Suprapubic skin (tissue), 4 donors: ENCODE measurements at regions not wholly inside any gene's neighbourhood (a gene's known extent, or its start where the extent isn't known, plus 50 kb on each side); places are given as distances from the start of the nearest gene placed in this dataset.
"Not testable (repeated sequence)": the region's sequence is repeated elsewhere in the genome, so short reads cannot be mapped to it uniquely, and the experiment has no call there.

Experiments used
- DNase-seq, 2 donors: peaks; one replicate each; pipeline ENCODE4 v3.0.0-alpha.2; 2019; ENCODE audit warnings: low spot score in 2 of 2
- H3K27ac ChIP-seq: fragments of 200-600 bp; sonication (generic); one replicate; pipeline ENCODE4 v1.5.1; 2019
- H3K27me3 ChIP-seq: fragments of 200-600 bp; sonication (generic); one replicate; pipeline ENCODE4 v1.5.1; 2019
- H3K36me3 ChIP-seq: fragments of 200-600 bp; sonication (generic); one replicate; pipeline ENCODE4 v1.5.1; 2019
- H3K4me1 ChIP-seq: fragments of 200-600 bp; sonication (generic); one replicate; pipeline ENCODE4 v1.5.1; 2019
- H3K4me3 ChIP-seq: fragments of 200-600 bp; sonication (generic); one replicate; pipeline ENCODE4 v1.5.1; 2019; ENCODE audit warnings: mild to moderate bottlenecking
- H3K9me3 ChIP-seq: fragments of 200-600 bp; sonication (generic); one replicate; pipeline ENCODE4 v1.5.1; 2019
- CTCF ChIP-seq, 2 donors: fragments of 200-600 bp in 1 of 2; fragments of 450-650 bp in 1 of 2; sonication (generic) in 1 of 2; IDR thresholded peaks; one replicate each; pipeline ENCODE4 v1.5.1; 2016 to 2019; ENCODE audit warnings: antibody characterized with exemption in 2 of 2, mild to moderate bottlenecking in 1 of 2, moderate library complexity in 1 of 2
- EP300 ChIP-seq: sonication (generic); formaldehyde crosslinking; IDR thresholded peaks from one replicate; pipeline ENCODE4 v1.6.1; 2017; ENCODE audit warnings: antibody characterized with exemption
- POLR2A ChIP-seq, 2 donors: fragments of 450-650 bp; IDR thresholded peaks; one replicate each; pipeline ENCODE4 v1.6.1; 2017; ENCODE audit warnings: antibody characterized with exemption in 2 of 2, mild to moderate bottlenecking in 2 of 2, moderate library complexity in 2 of 2
- POLR2AphosphoS5 ChIP-seq, 3 donors: sonication (generic); formaldehyde crosslinking; IDR thresholded peaks; one replicate each; pipeline ENCODE4 v1.6.1; 2017; ENCODE audit warnings: antibody characterized with exemption in 3 of 3
- WGBS: methylation state at CpG from one replicate; pipeline ENCODE4 v1.1.5; 2018; 5-methylcytosine and 5-hydroxymethylcytosine counted together

- TF ChIP-seq EP300: no peak
- no peak for TF ChIP-seq CTCF (IDR thresholded peaks at IDR 0.05)
- 96% methylated on average over 3 of the region's 5 CpGs for WGBS
- Histone ChIP-seq H3K4me1 (no peaks in the 10 kb centered on the region), H3K36me3 (no peaks in the 10 kb centered on the region), H3K27ac (no peak overlapping the region), H3K27me3 (no peaks in the 10 kb centered on the region), H3K9me3 (no peaks in the 10 kb centered on the region), H3K4me3 (no peak overlapping the region)
- no peak for DNase-seq
Observed at GRCh38 chr13:87168390-87168789, 502.8 kb upstream of the SLITRK5 start.

GRCh38 chr13:87169337-87169736 lies 501.8 kb upstream of the SLITRK5 start:
- Histone ChIP-seq H3K4me3 (no peak overlapping the region), H3K36me3 (no peaks in the 10 kb centered on the region), H3K27ac (no peak overlapping the region), H3K9me3 (no peaks in the 10 kb centered on the region), H3K27me3 (no peaks in the 10 kb centered on the region), H3K4me1 (no peaks in the 10 kb centered on the region)
- WGBS: 92% methylated on average over 2 of the region's 2 CpGs
- no peak for TF ChIP-seq POLR2AphosphoS5 (IDR thresholded peaks at IDR 0.05)
- TF ChIP-seq EP300: no peak
- TF ChIP-seq CTCF (IDR thresholded peaks at IDR 0.05): no peak
- TF ChIP-seq POLR2A (IDR thresholded peaks at IDR 0.05): no peak
- no peak for DNase-seq

GRCh38 chr13:87172166-87172835 lies 498.9 kb upstream of the SLITRK5 start:
- DNase-seq: no peak
- WGBS: 75% methylated on average over 7 of the region's 7 CpGs
- Histone ChIP-seq H3K27me3 (no peaks in the 10 kb centered on the region), H3K27ac (no peak overlapping the region), H3K36me3 (no peaks in the 10 kb centered on the region), H3K9me3 (no peaks in the 10 kb centered on the region), H3K4me3 (no peak overlapping the region), H3K4me1 (no peaks in the 10 kb centered on the region)
- no peak for TF ChIP-seq CTCF (IDR thresholded peaks at IDR 0.05)
- TF ChIP-seq POLR2AphosphoS5 (IDR thresholded peaks at IDR 0.05): no peak
- TF ChIP-seq POLR2A (IDR thresholded peaks at IDR 0.05): no peak
- no peak for TF ChIP-seq EP300

- 96% methylated on average over 6 of the region's 6 CpGs for WGBS
- not testable (repeated sequence) for H3K36me3 ChIP-seq
Observed at GRCh38 chr13:87185138-87185537, 486.0 kb upstream of the SLITRK5 start.

GRCh38 chr13:87186647-87187046 lies 484.5 kb upstream of the SLITRK5 start:
- H3K36me3 ChIP-seq, H3K9me3 ChIP-seq, H3K4me1 ChIP-seq, H3K27ac ChIP-seq, H3K27me3 ChIP-seq, H3K4me3 ChIP-seq, DNase-seq: not testable (repeated sequence)
- 80% methylated on average over 4 of the region's 4 CpGs for WGBS

More at GRCh38 chr13:87185138-87185537, 486.0 kb upstream of the SLITRK5 start:
- H3K9me3 ChIP-seq, H3K27ac ChIP-seq, H3K4me1 ChIP-seq, H3K4me3 ChIP-seq, DNase-seq, H3K27me3 ChIP-seq: not testable (repeated sequence)

- H3K36me3 ChIP-seq, H3K4me1 ChIP-seq, DNase-seq, H3K9me3 ChIP-seq, H3K27ac ChIP-seq, H3K4me3 ChIP-seq, H3K27me3 ChIP-seq: not testable (repeated sequence)
- WGBS: 85% methylated on average over 8 of the region's 8 CpGs
Observed at GRCh38 chr13:87191485-87191884, 479.7 kb upstream of the SLITRK5 start.

- TF ChIP-seq POLR2A (IDR thresholded peaks at IDR 0.05): no peak
- no peak for TF ChIP-seq EP300
- TF ChIP-seq CTCF (IDR thresholded peaks at IDR 0.05): no peak
- no peak for TF ChIP-seq POLR2AphosphoS5 (IDR thresholded peaks at IDR 0.05)
- Histone ChIP-seq H3K9me3 (no peaks in the 10 kb centered on the region), H3K4me1 (no peaks in the 10 kb centered on the region), H3K27ac (no peak overlapping the region), H3K4me3 (no peak overlapping the region), H3K27me3 (no peaks in the 10 kb centered on the region), H3K36me3 (no peaks in the 10 kb centered on the region)
- DNase-seq: no peak
- WGBS: 42% methylated on average over 3 of the region's 3 CpGs
Observed at GRCh38 chr13:87198371-87198770, 472.8 kb upstream of the SLITRK5 start.
